ENCODE measurements at regions not wholly inside any gene's neighbourhood (a gene's known extent, or its start where the extent isn't known, plus 50 kb on each side); places are given as distances from the start of the nearest gene placed in this dataset.

- H3K79me2 ChIP-seq (ENCODE audit: insufficient read depth, low read length), result no peaks in the 10 kb centered on the region
- no peaks in the 10 kb centered on the region for H3K27me3 ChIP-seq (ENCODE audit: control insufficient read depth in 2 of 2, insufficient read depth in 2 of 2, low read length in 2 of 2)
- no peak overlapping the region for H2AFZ ChIP-seq (ENCODE audit: insufficient read depth, low read depth, low read length, poor library complexity, severe bottlenecking)
- no peak overlapping the region for H3K9ac ChIP-seq (ENCODE audit: insufficient read depth, low read length, poor library complexity, severe bottlenecking)
- Mint-ChIP-seq H3K9me3 (peaks cover 2 to 18% (median 7%) of the 10 kb centered on the region in 7 donors), H3K4me1 (no peaks in the 10 kb centered on the region), H3K27me3 (ENCODE audit: low read depth in 3 of 3) (peaks cover 0 to 1% (median 0%) of the 10 kb centered on the region in 3 donors), H3K4me3 (no peak overlapping the region), H3K36me3 (no peaks in the 10 kb centered on the region), H3K27ac (no peak overlapping the region)
- TF ChIP-seq CTCF (IDR thresholded peaks at IDR 0.05), result no peak
- no peak for DNase-seq
- intact Hi-C loops (cut with micrococcal nuclease), result no loop called here
- H3K4me3 ChIP-seq (replicated peaks in 1 of 3; ENCODE audit: low read depth in 2 of 3, low read length in 3 of 3), result no peak overlapping the region
- H3K4me2 ChIP-seq (replicated peaks; ENCODE audit: extremely low read depth, low read length, poor library complexity, severe bottlenecking), result no peak overlapping the region
- H3K36me3 ChIP-seq (replicated peaks in 1 of 2; ENCODE audit: control insufficient read depth in 1 of 2, insufficient read depth in 2 of 2, low read length in 2 of 2), result no peaks in the 10 kb centered on the region
- no peaks in the 10 kb centered on the region for H4K20me1 ChIP-seq (ENCODE audit: insufficient read depth, low read length)
- H3K9me3 ChIP-seq (replicated peaks in 1 of 2; ENCODE audit: control insufficient read depth in 1 of 2, insufficient read depth in 1 of 2, low read length in 2 of 2), result peaks cover 0 to 5% of the 10 kb centered on the region in 2 donors
- no peak overlapping the region for H3K27ac ChIP-seq (ENCODE audit: low read depth in 1 of 2, low read length in 2 of 2)
- no peaks in the 10 kb centered on the region for H3K4me1 ChIP-seq (ENCODE audit: control insufficient read depth in 1 of 2, insufficient read depth in 2 of 2, low read length in 2 of 2)
- WGBS (ENCODE audit: insufficient coverage), result 88% methylated on average over 13 of the region's 15 CpGs
Observed at GRCh38 chr10:35711615-35712411, 69.7 kb upstream of the FZD8 start.

- intact Hi-C loops (cut with micrococcal nuclease), result no loop called here
- no peak overlapping the region for H3K9ac ChIP-seq (ENCODE audit: insufficient read depth, low read length, poor library complexity, severe bottlenecking)
- H3K79me2 ChIP-seq (ENCODE audit: insufficient read depth, low read length), result no peaks in the 10 kb centered on the region
- 100% methylated on average over 1 of the region's 2 CpGs for WGBS (ENCODE audit: insufficient coverage)
- H3K4me1 ChIP-seq (ENCODE audit: control insufficient read depth in 1 of 2, insufficient read depth in 2 of 2, low read length in 2 of 2), result no peaks in the 10 kb centered on the region
- H3K4me3 ChIP-seq (replicated peaks in 1 of 3; ENCODE audit: low read depth in 2 of 3, low read length in 3 of 3), result no peak overlapping the region
- no peak for TF ChIP-seq CTCF (IDR thresholded peaks at IDR 0.05)
- no peak for DNase-seq
- no peak overlapping the region for H3K4me3 Mint-ChIP-seq
- no peak overlapping the region for H3K27ac ChIP-seq (ENCODE audit: low read depth in 1 of 2, low read length in 2 of 2)
- peaks cover 2 to 13% (median 7%) of the 10 kb centered on the region in 7 donors for H3K9me3 Mint-ChIP-seq
- no peak overlapping the region for H3K27ac Mint-ChIP-seq
- no peaks in the 10 kb centered on the region for H3K4me1 Mint-ChIP-seq
- peaks cover 0 to 1% (median 0%) of the 10 kb centered on the region in 3 donors for H3K27me3 Mint-ChIP-seq (ENCODE audit: low read depth in 3 of 3)
- H3K36me3 ChIP-seq (replicated peaks in 1 of 2; ENCODE audit: control insufficient read depth in 1 of 2, insufficient read depth in 2 of 2, low read length in 2 of 2), result no peaks in the 10 kb centered on the region
- no peaks in the 10 kb centered on the region for H4K20me1 ChIP-seq (ENCODE audit: insufficient read depth, low read length)
- no peak overlapping the region for H3K4me2 ChIP-seq (replicated peaks; ENCODE audit: extremely low read depth, low read length, poor library complexity, severe bottlenecking)
- no peaks in the 10 kb centered on the region for H3K36me3 Mint-ChIP-seq
- H2AFZ ChIP-seq (ENCODE audit: insufficient read depth, low read depth, low read length, poor library complexity, severe bottlenecking), result no peak overlapping the region
- peaks cover 0 to 3% of the 10 kb centered on the region in 2 donors for H3K9me3 ChIP-seq (replicated peaks in 1 of 2; ENCODE audit: control insufficient read depth in 1 of 2, insufficient read depth in 1 of 2, low read length in 2 of 2)
- no peaks in the 10 kb centered on the region for H3K27me3 ChIP-seq (ENCODE audit: control insufficient read depth in 2 of 2, insufficient read depth in 2 of 2, low read length in 2 of 2)
Observed at GRCh38 chr10:35707642-35708425, 65.7 kb upstream of the FZD8 start.
